Testis (tissue), 2 donors: ENCODE measurements at regions not wholly inside any gene's neighbourhood (a gene's known extent, or its start where the extent isn't known, plus 50 kb on each side); places are given as distances from the start of the nearest gene placed in this dataset.

Experiments
- DNase-seq: peaks from one replicate; pipeline ENCODE4 v3.0.0-alpha.2; 2019
- H3K27ac ChIP-seq, 2 donors: fragments of 200-600 bp; sonication (generic); one replicate each; pipeline ENCODE4 v1.5.1; 2019
- H3K27me3 ChIP-seq: fragments of 200-600 bp; sonication (generic); one replicate; pipeline ENCODE4 v1.5.1; 2019
- H3K36me3 ChIP-seq: fragments of 200-600 bp; sonication (generic); one replicate; pipeline ENCODE4 v1.5.1; 2017; ENCODE audit warnings: low read depth; ENCODE audit errors: missing control alignments
- H3K4me1 ChIP-seq: fragments of 200-600 bp; sonication (generic); one replicate; pipeline ENCODE4 v1.5.1; 2019
- H3K4me3 ChIP-seq, 2 donors: fragments of 200-600 bp; sonication (generic); one replicate each; pipeline ENCODE4 v1.5.1; 2017 to 2019
- H3K9me3 ChIP-seq: fragments of 200-600 bp; sonication (generic); one replicate; pipeline ENCODE4 v1.5.1; 2017
- POLR2A ChIP-seq: fragments of 450-650 bp; IDR thresholded peaks from one replicate; pipeline ENCODE4 v1.6.1; 2017; ENCODE audit warnings: antibody characterized with exemption, mild to moderate bottlenecking, moderate library complexity
- WGBS, 2 donors: methylation state at CpG; one replicate each; pipeline ENCODE4 v1.1.5; 2018; 5-methylcytosine and 5-hydroxymethylcytosine counted together
- intact Hi-C: fragments of 100-400 bp; cut with DNase I; formaldehyde crosslinking; loops from one replicate; pipeline ENCODE4 v1.15.1; 2023; ENCODE audit warnings: low total_unique reads
- TF ChIP-seq, protein P1 (sequence below), 3 experiments: fragments of 450-650 bp in 2 of 3; fragments of 200-600 bp in 1 of 3; sonication (generic) in 1 of 3; IDR thresholded peaks; one replicate each; pipeline ENCODE4 v1.5.1; 2016 to 2019; ENCODE audit warnings: antibody characterized with exemption in 3 of 3, mild to moderate bottlenecking in 2 of 3, moderate library complexity in 1 of 3

DNA sequence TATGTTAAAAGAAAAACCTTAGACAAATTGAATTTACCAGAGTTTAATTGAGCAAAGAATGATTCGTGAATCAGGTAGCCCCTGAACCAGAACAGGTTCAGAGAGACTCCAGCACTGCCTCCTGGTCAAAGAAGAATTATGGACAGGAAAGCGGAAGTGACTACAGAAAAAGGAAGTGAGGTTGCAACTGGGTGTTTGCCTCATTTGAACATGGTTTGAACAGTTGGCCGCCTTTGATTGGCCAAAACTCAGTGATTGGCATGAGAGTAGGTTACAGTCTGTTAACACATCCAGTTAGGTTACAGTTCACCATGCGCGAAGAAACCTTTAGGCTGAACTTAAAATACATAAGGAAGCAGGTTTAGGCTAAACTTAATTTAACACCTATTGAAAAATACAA lies 248.8 kb downstream of the TFAP2A start:
- no peaks in the 10 kb centered on the region for H3K9me3 ChIP-seq
- intact Hi-C loops: no loop called here
- H3K36me3 ChIP-seq: no peaks in the 10 kb centered on the region
- no peaks in the 10 kb centered on the region for H3K4me1 ChIP-seq
- WGBS, 2 donors: 83 to 89% methylated on average over 5 of the region's 5 CpGs
- H3K4me3 ChIP-seq: no peak overlapping the region
- TF ChIP-seq POLR2A: no peak
- TF ChIP-seq, protein P1, sequence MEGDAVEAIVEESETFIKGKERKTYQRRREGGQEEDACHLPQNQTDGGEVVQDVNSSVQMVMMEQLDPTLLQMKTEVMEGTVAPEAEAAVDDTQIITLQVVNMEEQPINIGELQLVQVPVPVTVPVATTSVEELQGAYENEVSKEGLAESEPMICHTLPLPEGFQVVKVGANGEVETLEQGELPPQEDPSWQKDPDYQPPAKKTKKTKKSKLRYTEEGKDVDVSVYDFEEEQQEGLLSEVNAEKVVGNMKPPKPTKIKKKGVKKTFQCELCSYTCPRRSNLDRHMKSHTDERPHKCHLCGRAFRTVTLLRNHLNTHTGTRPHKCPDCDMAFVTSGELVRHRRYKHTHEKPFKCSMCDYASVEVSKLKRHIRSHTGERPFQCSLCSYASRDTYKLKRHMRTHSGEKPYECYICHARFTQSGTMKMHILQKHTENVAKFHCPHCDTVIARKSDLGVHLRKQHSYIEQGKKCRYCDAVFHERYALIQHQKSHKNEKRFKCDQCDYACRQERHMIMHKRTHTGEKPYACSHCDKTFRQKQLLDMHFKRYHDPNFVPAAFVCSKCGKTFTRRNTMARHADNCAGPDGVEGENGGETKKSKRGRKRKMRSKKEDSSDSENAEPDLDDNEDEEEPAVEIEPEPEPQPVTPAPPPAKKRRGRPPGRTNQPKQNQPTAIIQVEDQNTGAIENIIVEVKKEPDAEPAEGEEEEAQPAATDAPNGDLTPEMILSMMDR (IDR thresholded peaks at IDR 0.05): no peak
- no peaks in the 10 kb centered on the region for H3K27me3 ChIP-seq
- no peak for DNase-seq
- no peak overlapping the region for H3K27ac ChIP-seq

DNA sequence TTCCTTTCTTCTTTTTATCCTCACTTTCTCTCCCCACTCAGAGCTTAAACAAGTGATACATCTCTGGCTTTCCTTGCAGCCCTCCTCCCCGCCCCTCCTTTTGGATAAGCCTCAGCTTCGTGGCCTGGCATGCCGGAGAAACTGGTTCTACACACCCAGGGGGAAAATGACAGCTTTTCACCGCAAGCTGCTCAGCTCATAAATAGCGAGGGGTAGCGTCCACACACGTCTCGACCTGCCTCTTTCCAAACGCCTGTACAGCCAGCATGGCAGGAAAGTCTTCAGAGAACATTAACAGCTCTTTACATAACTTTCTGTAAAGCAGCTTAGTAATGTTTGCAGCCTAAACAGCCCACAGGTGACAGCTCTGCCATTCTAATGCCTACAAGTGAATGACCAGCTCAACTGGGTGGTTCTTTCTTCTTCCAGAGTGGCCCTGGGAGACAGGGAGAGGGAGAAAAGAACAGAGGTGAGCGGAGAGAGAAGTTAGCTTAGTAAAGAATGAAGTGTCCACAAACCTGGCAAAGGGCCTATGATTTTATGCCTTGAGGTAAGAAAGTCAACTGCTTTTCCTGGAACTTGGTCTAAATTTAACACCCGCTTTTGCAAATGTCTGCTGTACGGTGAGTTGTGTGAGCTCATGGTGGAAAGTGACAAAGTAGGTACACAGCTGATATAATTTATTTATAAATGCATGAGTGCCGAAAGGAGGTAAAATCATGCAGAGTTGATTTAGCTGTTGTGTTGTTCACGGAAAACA lies 251.5 kb downstream of the TFAP2A start:
- TF ChIP-seq, protein P1 (IDR thresholded peaks at IDR 0.05): no peak
- TF ChIP-seq POLR2A: no peak
- intact Hi-C loops: no loop called here
- no peak for DNase-seq
- Histone ChIP-seq H3K4me3 (no peak overlapping the region), H3K36me3 (no peaks in the 10 kb centered on the region), H3K27me3 (no peaks in the 10 kb centered on the region), H3K27ac (no peak overlapping the region), H3K4me1 (no peaks in the 10 kb centered on the region), H3K9me3 (no peaks in the 10 kb centered on the region)
- 70 to 74% methylated on average over 14 of the region's 14 CpGs for WGBS, 2 donors

DNA sequence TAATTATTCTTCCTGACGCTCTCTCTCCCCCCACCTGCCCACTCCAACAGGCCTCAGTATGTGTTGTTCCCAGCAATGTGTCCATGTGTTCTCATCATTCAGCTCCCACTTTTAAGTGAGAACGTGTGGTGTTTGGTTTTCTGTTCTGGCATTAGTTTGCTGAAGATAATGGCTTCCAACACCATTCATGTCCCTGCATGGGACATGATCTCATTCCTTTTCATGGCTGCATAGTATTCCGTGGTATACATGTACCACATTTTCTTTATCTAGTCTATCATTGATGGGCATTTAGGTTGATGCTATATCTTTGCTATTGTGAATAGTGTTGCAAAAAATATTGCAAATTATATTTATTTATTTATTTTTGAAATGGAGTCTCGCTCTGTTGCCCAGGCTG lies 258.0 kb downstream of the TFAP2A start:
- H3K4me1 ChIP-seq: no peaks in the 10 kb centered on the region
- intact Hi-C loops: no loop called here
- H3K36me3 ChIP-seq: no peaks in the 10 kb centered on the region
- no peak overlapping the region for H3K4me3 ChIP-seq
- H3K27ac ChIP-seq: no peak overlapping the region
- no peak for TF ChIP-seq POLR2A
- TF ChIP-seq, protein P1 (IDR thresholded peaks at IDR 0.05): no peak
- no peaks in the 10 kb centered on the region for H3K9me3 ChIP-seq
- WGBS, 2 donors: 93 to 94% methylated on average over 4 of the region's 4 CpGs
- DNase-seq: no peak
- no peaks in the 10 kb centered on the region for H3K27me3 ChIP-seq

DNA sequence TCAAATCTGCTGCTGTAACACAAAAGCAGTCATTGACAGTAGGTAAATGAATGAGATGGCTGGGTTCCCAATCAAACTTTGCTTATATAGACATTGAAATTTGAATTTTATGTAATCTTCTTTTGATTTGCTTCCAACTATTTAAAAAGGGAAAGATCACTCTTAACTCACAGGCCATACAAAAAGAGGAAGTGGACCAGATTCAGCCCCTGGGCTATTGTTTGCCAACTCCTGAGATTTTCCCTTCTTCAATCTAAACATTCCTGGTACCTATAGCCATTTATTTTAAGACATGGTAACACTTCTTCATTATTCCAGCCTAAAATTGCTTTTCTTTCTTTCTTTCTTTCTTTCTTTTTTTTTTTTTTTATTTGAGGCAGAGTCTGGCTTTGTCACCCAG lies 260.6 kb downstream of the TFAP2A start:
- intact Hi-C loops: no loop called here
- no peak overlapping the region for H3K4me3 ChIP-seq
- H3K27ac ChIP-seq: no peak overlapping the region
- DNase-seq: no peak
- TF ChIP-seq POLR2A: no peak
- TF ChIP-seq, protein P1 (IDR thresholded peaks at IDR 0.05): no peak
- no peaks in the 10 kb centered on the region for H3K4me1 ChIP-seq
- no peaks in the 10 kb centered on the region for H3K36me3 ChIP-seq
- no peaks in the 10 kb centered on the region for H3K27me3 ChIP-seq
- no peaks in the 10 kb centered on the region for H3K9me3 ChIP-seq
